HUES64 (cell line): ENCODE measurements at regions not wholly inside any gene's neighbourhood (a gene's known extent, or its start where the extent isn't known, plus 50 kb on each side); places are given as distances from the start of the nearest gene placed in this dataset.
"Not testable (repeated sequence)": the region's sequence is repeated elsewhere in the genome, so short reads cannot be mapped to it uniquely, and the experiment has no call there.

Source experiments
- H3K27ac ChIP-seq: 2 replicates; pipeline ENCODE4 v1.7.0; 2013; ENCODE audit warnings: low read depth, low read length, inconsistent platforms
- H3K27me3 ChIP-seq: 2 replicates; pipeline ENCODE4 v1.6.1; 2013; ENCODE audit warnings: mild to moderate bottlenecking, low read length; ENCODE audit not compliant: insufficient read depth
- H3K36me3 ChIP-seq: 2 replicates; pipeline ENCODE4 v1.6.1; 2013; ENCODE audit warnings: mild to moderate bottlenecking, low read length; ENCODE audit not compliant: insufficient read depth
- H3K4me1 ChIP-seq: 2 replicates; pipeline ENCODE4 v1.6.1; 2013; ENCODE audit warnings: mild to moderate bottlenecking, low read length, moderate library complexity; ENCODE audit not compliant: insufficient read depth
- H3K4me3 ChIP-seq: 2 replicates; pipeline ENCODE4 v1.5.1; 2013; ENCODE audit warnings: mild to moderate bottlenecking, low read length, moderate library complexity
- H3K9ac ChIP-seq: 2 replicates; pipeline ENCODE4 v1.6.1; 2013; ENCODE audit warnings: mild to moderate bottlenecking, low read depth, low read length
- H3K9me3 ChIP-seq: 2 replicates; pipeline ENCODE4 v1.6.1; 2013; ENCODE audit warnings: low read depth, low read length; ENCODE audit not compliant: insufficient read depth
- WGBS: fragments of 150-250, 120-280 bp; methylation state at CpG from one replicate; pipeline ENCODE4 v1.1.7; 2013; ENCODE audit warnings: missing lambda C conversion rate; 5-methylcytosine and 5-hydroxymethylcytosine counted together

DNA sequence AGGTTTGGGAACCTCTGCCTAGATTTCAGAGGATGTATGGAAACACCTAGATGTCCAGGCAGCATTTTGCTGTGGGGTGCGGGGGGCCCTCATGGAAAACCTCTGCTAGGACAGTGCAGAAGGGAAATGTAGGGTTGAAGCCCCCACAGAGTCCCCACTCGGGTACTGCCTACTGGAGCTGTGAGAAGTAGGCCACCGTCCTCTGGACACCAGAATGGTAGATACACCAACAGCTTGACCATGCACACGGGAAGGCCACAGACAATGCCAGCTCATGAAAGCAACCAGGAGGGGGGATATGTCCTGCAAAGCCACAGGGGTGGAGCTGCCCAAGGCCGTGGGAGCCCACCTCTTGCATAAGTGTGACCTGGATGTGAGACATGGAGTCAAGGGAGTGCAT lies 1336.5 kb downstream of the SPATA31A7 start:
- H3K36me3 ChIP-seq, H3K27ac ChIP-seq, H3K4me3 ChIP-seq, H3K9me3 ChIP-seq, H3K9ac ChIP-seq, H3K4me1 ChIP-seq, H3K27me3 ChIP-seq: not testable (repeated sequence)
- WGBS: 84% methylated on average over 4 of the region's 5 CpGs

DNA sequence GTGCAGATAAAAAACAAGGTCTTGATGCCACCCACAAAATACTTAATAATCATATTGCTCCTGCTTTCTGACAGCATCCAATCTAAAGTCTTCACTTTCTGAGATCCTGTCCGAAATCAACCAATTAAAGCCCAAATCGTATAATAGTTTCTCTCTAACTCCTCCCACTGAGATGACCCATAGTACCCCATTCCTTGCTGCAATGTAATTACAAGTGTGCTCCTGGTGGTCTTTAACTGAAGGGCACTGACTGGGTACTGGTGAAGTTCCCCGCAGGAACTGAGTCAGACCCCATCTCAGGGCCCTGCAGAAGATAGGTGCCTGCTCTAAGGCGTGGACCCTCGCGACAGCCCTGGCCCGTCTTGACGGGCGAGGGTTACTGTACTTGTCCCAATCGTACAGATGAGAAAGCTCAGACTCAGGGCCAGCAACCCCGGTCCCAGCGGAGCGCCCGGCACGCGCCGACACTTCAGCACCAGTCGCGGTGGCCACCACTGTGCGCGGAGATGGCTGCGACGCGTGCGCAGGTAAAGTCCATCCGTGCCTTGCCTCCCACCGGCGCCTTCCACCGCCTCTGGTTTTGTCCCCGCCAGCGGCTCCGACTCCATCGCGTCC lies 1342.4 kb downstream of the SPATA31A7 start:
- WGBS: no CpG with 5 or more reads among the region's 34 CpGs

DNA sequence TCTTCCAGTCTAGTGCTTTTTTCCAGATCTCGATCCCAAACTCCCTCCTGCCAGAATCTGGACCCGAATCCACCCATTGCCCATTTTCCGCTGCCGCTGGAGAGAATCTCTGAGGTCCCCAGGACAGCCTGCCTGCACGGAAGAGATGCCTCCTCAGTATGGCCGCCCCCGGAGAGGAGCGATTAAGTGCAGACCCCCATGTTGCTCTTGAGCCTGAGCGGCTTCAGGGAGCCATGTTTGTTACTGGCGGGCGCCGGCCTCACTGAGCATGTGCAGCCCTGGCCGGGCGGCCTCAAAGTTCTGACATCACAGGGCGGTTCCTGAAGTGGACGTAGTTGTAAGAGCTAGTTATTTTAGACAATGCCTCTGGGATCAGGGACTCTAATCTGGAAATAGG lies 1342.9 kb downstream of the SPATA31A7 start:
- 87% methylated on average over 3 of the region's 16 CpGs for WGBS
- H3K4me3 ChIP-seq: peak overlapping the region; percentile 37; the same call in 1 of the 2 replicates
- H3K9me3 ChIP-seq, H3K9ac ChIP-seq, H3K27me3 ChIP-seq, H3K4me1 ChIP-seq, H3K36me3 ChIP-seq, H3K27ac ChIP-seq: not testable (repeated sequence)

More for the DNA sequence above, 1342.4 kb downstream of the SPATA31A7 start:
- H3K27ac ChIP-seq, H3K4me1 ChIP-seq, H3K9me3 ChIP-seq, H3K36me3 ChIP-seq, H3K27me3 ChIP-seq, H3K9ac ChIP-seq: not testable (repeated sequence)
- peak overlapping the region; percentile 35; the same call in 1 of the 2 replicates for H3K4me3 ChIP-seq

DNA sequence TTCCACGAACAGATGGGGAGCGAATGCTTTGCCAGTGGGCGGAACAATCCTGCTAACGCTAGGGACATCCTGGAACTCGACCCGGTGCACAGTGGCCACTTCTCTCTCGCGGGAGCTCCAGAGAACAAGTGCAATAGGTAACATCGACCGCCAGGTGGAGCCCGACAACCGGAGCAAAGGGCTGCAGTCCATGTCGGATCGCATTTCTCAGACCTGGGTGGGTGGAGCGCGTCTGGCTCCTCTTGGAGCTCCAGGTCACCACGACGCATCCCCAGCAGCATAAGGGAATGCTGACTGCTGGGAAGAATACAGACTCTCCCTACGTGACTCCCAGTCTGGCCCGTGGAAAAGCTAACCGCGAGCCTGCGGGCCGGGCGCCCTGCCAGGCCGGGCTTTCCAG lies 1360.7 kb downstream of the SPATA31A7 start:
- not testable (repeated sequence) for H3K4me3 ChIP-seq, H3K27me3 ChIP-seq, H3K9me3 ChIP-seq, H3K27ac ChIP-seq, H3K9ac ChIP-seq, H3K36me3 ChIP-seq, H3K4me1 ChIP-seq
- 12% methylated on average over 4 of the region's 26 CpGs for WGBS

DNA sequence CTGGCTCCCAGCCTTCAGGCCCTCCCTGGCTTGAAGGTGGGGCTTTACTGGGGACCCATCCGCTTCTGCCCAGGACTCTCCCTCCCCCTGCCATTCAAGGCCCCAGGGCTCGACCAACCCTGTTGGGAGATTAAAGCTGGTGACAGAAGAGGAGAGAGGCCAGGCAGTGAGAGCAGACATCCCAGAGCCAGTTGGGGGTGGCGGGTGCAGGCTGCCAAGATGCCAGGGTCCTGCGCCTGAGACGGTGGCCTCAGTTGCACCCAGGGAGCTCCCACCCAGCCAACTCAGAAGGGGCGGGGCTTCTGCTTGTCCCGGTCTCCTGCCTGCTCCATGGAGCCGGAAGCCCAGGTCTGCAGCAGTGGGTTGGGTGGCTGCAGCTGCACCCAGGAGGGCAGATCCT lies 1370.8 kb downstream of the SPATA31A7 start:
- 73% methylated on average over 1 of the region's 8 CpGs for WGBS

DNA sequence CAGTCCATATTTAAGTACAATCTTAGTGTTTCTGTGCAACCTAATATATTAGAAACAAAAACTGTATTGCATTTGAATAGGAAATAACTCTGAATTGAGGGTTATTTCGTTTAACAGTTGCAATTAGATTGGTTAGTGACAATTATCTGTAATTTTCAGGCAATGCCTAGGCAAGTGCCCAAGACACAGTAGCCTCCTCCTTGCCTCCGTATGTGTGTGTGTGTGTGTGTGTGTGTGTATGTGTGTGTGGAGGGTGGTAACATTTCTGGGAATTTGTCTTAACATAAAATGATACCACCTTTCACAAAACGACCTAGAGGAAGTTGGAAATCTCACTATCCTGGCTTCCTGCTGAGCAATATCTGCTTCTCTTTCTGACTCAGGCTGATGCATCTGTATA lies 1375.3 kb downstream of the SPATA31A7 start:
- not testable (repeated sequence) for H3K9me3 ChIP-seq, H3K27ac ChIP-seq, H3K4me3 ChIP-seq, H3K27me3 ChIP-seq, H3K9ac ChIP-seq, H3K36me3 ChIP-seq, H3K4me1 ChIP-seq
- 60% methylated on average over 1 of the region's 3 CpGs for WGBS

More for the DNA sequence above, 1370.8 kb downstream of the SPATA31A7 start:
- not testable (repeated sequence) for H3K9ac ChIP-seq, H3K4me3 ChIP-seq, H3K27me3 ChIP-seq, H3K36me3 ChIP-seq, H3K27ac ChIP-seq, H3K9me3 ChIP-seq, H3K4me1 ChIP-seq

DNA sequence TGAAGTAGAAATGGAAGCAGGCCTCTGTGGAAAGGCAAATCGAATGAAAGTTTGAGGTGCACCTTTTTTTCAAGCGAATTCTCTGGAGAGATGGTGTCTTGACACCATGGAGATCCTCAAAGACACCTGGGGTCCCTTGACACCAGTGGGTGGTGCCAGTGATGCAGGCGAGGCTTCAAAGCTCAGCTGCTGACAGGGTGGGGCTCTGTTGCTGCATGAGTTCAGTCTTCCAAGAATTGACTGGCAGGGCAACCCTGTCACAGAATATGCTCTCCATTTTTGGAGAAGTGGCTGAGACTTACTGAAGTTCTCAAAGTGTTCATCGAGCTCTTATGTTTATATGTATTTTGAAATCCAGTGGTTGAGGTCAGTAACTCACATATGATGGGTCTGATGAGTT lies 1376.6 kb downstream of the SPATA31A7 start:
- H3K27me3 ChIP-seq, H3K27ac ChIP-seq, H3K4me1 ChIP-seq, H3K9ac ChIP-seq, H3K4me3 ChIP-seq, H3K36me3 ChIP-seq, H3K9me3 ChIP-seq: not testable (repeated sequence)
- WGBS: no CpG with 5 or more reads among the region's 4 CpGs

DNA sequence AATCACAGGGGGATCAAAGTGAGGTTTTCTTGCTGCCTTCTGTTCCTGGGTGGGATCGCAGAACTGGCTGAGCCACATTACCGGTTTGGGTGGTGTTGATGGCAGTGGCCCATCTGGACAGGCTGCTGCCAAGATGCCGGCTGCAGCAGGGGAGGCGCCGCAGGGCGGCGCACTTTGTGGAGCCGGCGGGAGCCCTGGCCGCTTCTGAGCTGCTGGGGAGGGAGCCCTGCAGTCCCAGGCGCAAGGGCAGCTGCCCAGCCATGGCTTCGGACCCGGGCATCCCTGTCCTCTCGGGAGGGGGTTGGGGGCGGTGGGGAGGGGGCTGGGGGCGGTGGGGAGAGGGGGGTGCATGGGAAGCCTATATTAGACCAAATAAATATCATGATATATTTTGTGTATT lies 1407.3 kb downstream of the SPATA31A7 start:
- H3K4me3 ChIP-seq, H3K4me1 ChIP-seq, H3K27ac ChIP-seq, H3K27me3 ChIP-seq, H3K36me3 ChIP-seq, H3K9me3 ChIP-seq, H3K9ac ChIP-seq: not testable (repeated sequence)
- WGBS: no CpG with 5 or more reads among the region's 16 CpGs
